T-helper 22 cell (primary cell): ENCODE measurements at regions not wholly inside any gene's neighbourhood (a gene's known extent, or its start where the extent isn't known, plus 50 kb on each side); places are given as distances from the start of the nearest gene placed in this dataset.

Experiments used
- DNase-seq: peaks from one replicate; pipeline ENCODE4 v3.0.0-alpha.2; 2020; ENCODE audit warnings: low read depth

GRCh38 chr2:198408171-198408570 lies 603.8 kb downstream of the PLCL1 start:
- no peak for DNase-seq

GRCh38 chr2:198405311-198405710 lies 600.9 kb downstream of the PLCL1 start:
- no peak for DNase-seq

- DNase-seq: no peak
Observed at GRCh38 chr2:198401644-198402043, 597.3 kb downstream of the PLCL1 start.

DNA sequence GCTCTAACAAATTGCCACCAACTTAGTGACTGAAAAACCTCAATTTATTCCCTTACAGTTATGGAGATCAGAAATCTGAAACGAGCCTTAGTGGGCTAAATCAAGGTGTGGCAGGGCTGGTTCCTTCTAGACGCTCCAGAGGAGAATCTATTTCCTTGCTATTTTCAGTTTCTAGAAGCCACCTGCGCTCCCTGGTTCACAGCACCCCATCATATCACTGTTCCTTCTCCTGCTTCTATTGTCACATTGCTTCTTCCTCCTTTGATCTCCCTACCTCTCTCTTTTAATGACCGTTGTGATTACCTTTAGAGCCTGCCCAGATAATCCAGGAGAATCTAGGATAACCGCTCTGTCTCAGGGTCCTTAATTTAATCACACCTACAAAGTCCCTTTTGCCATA lies 596.6 kb downstream of the PLCL1 start:
- DNase-seq: no peak

DNA sequence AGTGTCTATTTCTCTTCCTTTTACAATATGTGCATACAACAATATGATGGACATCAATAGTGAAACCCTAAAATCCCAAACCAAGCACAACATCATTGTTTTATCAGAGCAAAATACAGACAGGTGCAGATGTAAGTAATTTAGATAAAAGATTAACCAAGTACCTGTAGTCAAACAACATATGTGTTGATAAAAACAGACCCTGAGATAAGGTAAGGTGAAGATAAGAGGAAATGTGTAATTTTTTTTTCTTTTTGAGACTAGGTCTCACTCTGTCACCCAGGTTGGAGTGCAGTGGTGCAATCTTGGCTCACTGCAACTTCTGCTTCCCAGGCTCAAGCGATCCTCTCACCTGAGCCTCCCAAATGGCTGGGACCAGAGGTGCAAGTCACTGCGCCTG lies 589.8 kb downstream of the PLCL1 start:
- DNase-seq: no peak

GRCh38 chr2:198390670-198391069 lies 586.3 kb downstream of the PLCL1 start:
- DNase-seq: no peak

DNA sequence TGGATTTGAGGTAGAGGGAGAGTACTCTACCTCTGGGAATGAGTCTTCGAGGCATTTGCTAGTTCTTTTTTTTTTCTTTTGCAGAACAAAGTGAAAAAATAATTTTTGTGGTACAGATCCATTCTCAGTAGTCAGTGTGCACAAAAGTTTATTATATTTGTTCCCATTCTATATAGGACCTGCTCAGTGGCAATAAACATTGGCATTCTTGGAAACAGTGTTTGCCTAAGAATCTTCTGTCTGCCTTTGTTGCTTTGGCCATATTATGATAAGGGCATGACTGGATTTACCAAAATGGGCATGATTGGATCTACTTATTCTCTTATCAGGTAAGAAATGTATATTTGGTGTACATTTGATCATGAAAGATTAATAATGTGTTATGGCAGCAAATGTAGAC lies 583.3 kb downstream of the PLCL1 start:
- no peak for DNase-seq

DNA sequence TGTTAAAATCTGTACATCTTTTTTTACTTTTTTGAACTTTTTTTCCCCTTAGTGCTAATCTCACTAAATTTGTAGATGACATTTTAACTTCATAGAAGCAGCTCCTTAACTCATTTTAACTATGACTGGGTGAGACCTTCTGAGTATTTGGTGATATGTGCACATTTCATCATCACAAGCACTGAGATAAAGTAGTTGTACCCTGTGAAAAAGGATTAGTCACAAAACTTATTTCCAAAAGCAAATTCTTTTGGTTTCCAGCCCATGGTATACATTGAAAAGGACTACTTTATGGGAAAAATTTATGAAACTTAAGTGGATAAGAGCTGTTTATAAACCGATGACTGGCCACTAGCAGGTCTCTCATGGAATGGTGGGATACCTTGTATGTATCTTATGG lies 581.5 kb downstream of the PLCL1 start:
- no peak for DNase-seq

GRCh38 chr2:198385326-198385725 lies 580.9 kb downstream of the PLCL1 start:
- no peak for DNase-seq

DNA sequence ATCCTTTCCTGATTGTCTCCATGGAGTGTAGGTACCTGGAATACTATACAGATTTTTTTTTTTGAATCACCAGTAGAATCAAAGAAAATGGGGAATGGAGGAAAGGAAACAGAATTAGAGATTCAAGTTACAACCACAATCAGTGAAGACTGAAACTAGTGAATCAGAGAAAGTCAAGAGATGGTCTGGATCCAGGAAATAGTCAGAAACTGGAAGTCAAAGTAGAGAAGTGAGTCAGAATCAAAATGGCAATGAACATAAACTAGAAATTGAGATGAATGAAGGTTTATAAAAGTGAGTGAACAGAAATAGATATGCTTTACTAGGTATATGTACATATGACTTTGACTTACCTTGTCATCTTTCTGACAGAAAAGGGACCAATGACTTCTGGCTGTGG lies 579.0 kb downstream of the PLCL1 start:
- no peak for DNase-seq

DNA sequence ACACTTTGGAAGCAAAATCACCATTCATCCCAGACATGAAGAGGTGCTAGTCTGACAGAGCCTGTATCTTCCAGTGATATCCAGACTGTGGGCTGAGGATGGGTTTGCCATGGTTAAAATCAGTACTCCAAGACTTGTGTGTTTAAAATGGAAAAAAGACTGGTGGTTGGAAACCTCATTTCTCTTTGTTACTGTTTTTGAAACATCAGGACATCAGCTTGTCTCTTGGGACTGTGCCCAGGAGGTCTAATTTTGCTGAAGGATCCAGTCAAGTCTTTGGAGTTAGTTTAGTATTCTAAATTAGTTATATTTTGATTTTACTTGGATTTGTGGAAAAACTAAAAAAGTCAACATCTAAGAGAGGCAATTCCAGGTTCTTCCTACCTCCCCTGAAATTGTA lies 578.4 kb downstream of the PLCL1 start:
- DNase-seq: no peak

GRCh38 chr2:198376677-198377076 lies 572.3 kb downstream of the PLCL1 start:
- no peak for DNase-seq

DNA sequence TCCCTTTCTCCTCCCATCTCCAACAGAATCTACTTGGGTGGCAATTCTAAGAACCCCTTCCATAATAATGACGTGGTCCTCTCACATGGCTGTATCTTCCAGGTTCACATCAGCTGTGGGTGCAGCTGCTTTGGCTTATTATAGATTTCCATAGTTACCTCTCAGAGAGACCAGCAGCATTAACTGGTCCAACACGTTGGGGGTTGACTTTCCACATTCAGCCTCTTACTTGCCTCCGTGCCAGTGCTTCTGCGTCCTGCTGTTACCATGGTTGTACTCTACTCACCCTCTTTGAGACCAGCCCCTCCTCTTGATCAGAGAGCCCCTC lies 570.7 kb downstream of the PLCL1 start:
- no peak for DNase-seq

DNA sequence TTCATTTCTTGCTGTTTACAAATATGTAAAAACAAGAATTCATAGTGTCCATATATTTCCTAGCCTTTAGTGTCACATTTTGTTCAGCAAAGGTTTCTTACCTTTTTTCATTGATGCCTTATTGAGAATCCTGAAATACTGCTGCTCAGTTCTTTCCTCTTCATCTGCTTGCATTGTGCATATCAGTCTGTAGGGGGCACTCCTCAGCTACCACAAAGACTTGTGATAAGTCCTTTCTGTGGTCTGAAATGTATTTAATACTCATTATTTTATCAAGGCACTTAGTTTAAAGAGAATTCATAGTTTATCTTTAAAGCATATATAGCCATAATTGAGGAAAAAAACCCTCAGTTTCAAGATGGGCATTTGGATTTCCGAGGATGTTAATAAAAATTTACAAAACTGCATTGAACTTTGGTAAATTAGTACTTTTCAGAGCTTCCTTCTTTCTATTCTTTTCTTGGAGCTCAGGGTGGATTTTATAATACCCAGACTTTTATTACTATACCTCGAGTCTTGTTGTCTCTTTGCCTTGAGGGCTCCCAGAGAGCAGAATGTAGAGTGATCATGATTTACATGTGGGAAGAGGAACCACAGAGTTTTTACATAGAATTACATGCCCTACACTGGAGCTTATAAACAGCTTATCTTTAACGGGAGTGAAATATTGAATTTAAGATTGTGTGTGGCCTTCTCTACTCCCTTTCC lies 570.1 kb downstream of the PLCL1 start:
- DNase-seq: no peak

GRCh38 chr2:198371921-198372543 lies 567.6 kb downstream of the PLCL1 start:
- no peak for DNase-seq

GRCh38 chr2:198371329-198371728 lies 566.9 kb downstream of the PLCL1 start:
- no peak for DNase-seq

GRCh38 chr2:198368089-198368488 lies 563.7 kb downstream of the PLCL1 start:
- DNase-seq: no peak

- DNase-seq: no peak
Observed at GRCh38 chr2:198362740-198363139, 558.3 kb downstream of the PLCL1 start.

- DNase-seq: no peak
Observed at GRCh38 chr2:198359308-198359707, 554.9 kb downstream of the PLCL1 start.

DNA sequence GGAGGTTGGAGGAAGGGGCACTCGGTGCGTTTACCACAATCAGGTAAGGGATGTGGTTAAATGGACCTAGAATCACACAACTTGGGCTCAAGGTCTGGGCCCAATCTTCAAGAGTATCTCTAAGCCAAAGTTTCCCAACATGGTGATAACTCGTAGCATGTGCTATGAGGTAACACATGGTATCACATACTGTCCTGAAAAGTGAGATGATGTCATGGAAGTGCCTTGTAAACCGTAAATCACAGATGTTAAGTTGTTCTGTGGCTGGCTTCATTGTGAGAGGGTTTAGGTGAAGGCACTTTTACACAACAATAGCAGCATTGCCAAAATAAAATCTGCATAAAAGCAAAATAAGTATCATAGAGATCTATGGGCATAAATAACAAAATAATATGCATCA lies 551.8 kb downstream of the PLCL1 start:
- no peak for DNase-seq

DNA sequence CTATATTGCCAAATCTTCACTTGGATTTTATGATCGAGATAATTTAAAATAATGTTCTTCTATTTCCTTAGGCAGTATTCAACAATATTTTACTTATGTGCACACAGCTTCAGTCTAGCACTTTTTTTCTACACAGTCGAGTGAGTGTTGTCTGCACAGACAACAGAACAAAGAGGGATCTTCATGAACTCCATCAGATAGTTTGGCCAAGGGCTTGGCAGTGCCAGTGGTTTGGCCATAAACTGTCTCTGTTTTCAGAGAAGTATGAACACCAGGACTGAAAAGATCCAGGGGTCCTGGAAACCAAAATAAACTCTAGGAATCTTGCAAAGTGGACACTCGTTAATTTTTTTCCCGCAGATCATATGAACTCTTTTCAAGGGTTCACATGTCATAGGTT lies 547.3 kb downstream of the PLCL1 start:
- no peak for DNase-seq

DNA sequence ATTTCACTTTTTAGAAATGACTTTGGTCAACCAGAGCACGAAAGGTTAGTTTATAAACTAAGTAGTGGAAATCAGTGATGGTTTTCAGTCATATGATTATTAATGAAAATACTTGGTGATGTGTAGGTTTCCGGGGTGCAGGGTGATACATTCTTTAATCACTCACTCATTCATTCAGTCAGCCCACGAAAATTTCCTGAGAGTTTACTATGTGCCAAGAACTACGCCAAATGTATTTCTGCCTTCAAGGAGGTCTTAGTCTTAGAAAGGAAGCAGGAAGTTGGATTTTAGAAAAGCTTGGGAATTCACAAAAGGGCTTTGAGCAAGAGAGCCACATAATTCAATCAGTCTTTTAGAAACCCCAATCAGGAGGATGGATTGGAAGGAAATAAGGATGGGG lies 543.6 kb downstream of the PLCL1 start:
- no peak for DNase-seq

GRCh38 chr2:198347349-198347748 lies 543.0 kb downstream of the PLCL1 start:
- DNase-seq: no peak

GRCh38 chr2:198343471-198343870 lies 539.1 kb downstream of the PLCL1 start:
- no peak for DNase-seq
